ENCODE measurements at regions not wholly inside any gene's neighbourhood (a gene's known extent, or its start where the extent isn't known, plus 50 kb on each side); places are given as distances from the start of the nearest gene placed in this dataset.

DNA sequence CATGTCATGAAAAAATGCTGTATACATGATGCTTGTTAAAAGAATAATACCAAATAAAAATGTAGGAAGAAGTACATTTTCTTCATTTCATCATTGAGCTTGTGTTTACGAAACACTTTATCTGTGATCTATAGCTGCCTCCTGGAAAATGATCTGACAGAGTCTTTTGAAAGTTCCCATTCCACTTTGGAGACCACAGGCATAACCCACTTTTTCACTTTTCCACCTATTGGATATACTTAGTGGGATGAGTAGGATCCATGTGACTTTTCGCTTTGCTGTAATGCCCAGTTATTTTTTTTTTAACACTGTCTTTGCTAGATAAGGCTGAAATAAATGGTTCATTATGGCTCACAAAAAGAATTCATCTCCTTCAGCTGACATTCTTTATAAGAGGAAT lies 773.0 kb upstream of the AMELY start:
- intact Hi-C loops (cut with DNase I; ENCODE audit: low total_unique reads): no loop called here
- TF ChIP-seq POLR2A (IDR thresholded peaks at IDR 0.05): no peak
- TF ChIP-seq, protein P1, sequence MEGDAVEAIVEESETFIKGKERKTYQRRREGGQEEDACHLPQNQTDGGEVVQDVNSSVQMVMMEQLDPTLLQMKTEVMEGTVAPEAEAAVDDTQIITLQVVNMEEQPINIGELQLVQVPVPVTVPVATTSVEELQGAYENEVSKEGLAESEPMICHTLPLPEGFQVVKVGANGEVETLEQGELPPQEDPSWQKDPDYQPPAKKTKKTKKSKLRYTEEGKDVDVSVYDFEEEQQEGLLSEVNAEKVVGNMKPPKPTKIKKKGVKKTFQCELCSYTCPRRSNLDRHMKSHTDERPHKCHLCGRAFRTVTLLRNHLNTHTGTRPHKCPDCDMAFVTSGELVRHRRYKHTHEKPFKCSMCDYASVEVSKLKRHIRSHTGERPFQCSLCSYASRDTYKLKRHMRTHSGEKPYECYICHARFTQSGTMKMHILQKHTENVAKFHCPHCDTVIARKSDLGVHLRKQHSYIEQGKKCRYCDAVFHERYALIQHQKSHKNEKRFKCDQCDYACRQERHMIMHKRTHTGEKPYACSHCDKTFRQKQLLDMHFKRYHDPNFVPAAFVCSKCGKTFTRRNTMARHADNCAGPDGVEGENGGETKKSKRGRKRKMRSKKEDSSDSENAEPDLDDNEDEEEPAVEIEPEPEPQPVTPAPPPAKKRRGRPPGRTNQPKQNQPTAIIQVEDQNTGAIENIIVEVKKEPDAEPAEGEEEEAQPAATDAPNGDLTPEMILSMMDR (IDR thresholded peaks at IDR 0.05): no peak
- WGBS, 2 donors: 87% methylated on average over 2 of the region's 2 CpGs; no CpG with 5 or more reads in 1 of the 2 donors
- no peak for DNase-seq (ENCODE audit: low spot score in 2 of 2)
- H3K4me3 ChIP-seq (ENCODE audit: low read depth, poor library complexity, severe bottlenecking): no peak overlapping the region

- intact Hi-C loops (cut with DNase I; ENCODE audit: low total_unique reads): no loop called here
- TF ChIP-seq POLR2A (IDR thresholded peaks at IDR 0.05): no peak
- TF ChIP-seq, protein P1 (IDR thresholded peaks at IDR 0.05): no peak
- H3K4me3 ChIP-seq (ENCODE audit: low read depth, poor library complexity, severe bottlenecking): no peak overlapping the region
- no peak for DNase-seq (ENCODE audit: low spot score in 2 of 2)
Observed at GRCh38 chrY:7682386-7682785, 770.8 kb upstream of the AMELY start.

- no peak for DNase-seq (ENCODE audit: low spot score in 2 of 2)
- TF ChIP-seq, protein P1 (IDR thresholded peaks at IDR 0.05): no peak
- TF ChIP-seq POLR2A (IDR thresholded peaks at IDR 0.05): no peak
- no peak overlapping the region for H3K4me3 ChIP-seq (ENCODE audit: low read depth, poor library complexity, severe bottlenecking)
- 96% methylated on average over 4 of the region's 4 CpGs; no CpG with 5 or more reads in 1 of the 2 donors for WGBS, 2 donors
- intact Hi-C loops (cut with DNase I; ENCODE audit: low total_unique reads): no loop called here
Observed at GRCh38 chrY:7681426-7681825, 769.9 kb upstream of the AMELY start.

- WGBS, 2 donors: 96% methylated on average over 2 of the region's 2 CpGs; no CpG with 5 or more reads in 1 of the 2 donors
- intact Hi-C loops (cut with DNase I; ENCODE audit: low total_unique reads): no loop called here
- DNase-seq (ENCODE audit: low spot score in 2 of 2): no peak
- TF ChIP-seq, protein P1 (IDR thresholded peaks at IDR 0.05): no peak
- no peak for TF ChIP-seq POLR2A (IDR thresholded peaks at IDR 0.05)
- no peak overlapping the region for H3K4me3 ChIP-seq (ENCODE audit: low read depth, poor library complexity, severe bottlenecking)
Observed at GRCh38 chrY:7674465-7674864, 762.9 kb upstream of the AMELY start.

- DNase-seq (ENCODE audit: low spot score in 2 of 2): no peak
- intact Hi-C loops (cut with DNase I; ENCODE audit: low total_unique reads): no loop called here
- no peak for TF ChIP-seq POLR2A (IDR thresholded peaks at IDR 0.05)
- TF ChIP-seq, protein P1 (IDR thresholded peaks at IDR 0.05): no peak
- H3K4me3 ChIP-seq (ENCODE audit: low read depth, poor library complexity, severe bottlenecking): no peak overlapping the region
- WGBS, 2 donors: 92% methylated on average over 15 of the region's 15 CpGs; no CpG with 5 or more reads in 1 of the 2 donors
Observed at GRCh38 chrY:7672796-7673195, 761.2 kb upstream of the AMELY start.

DNA sequence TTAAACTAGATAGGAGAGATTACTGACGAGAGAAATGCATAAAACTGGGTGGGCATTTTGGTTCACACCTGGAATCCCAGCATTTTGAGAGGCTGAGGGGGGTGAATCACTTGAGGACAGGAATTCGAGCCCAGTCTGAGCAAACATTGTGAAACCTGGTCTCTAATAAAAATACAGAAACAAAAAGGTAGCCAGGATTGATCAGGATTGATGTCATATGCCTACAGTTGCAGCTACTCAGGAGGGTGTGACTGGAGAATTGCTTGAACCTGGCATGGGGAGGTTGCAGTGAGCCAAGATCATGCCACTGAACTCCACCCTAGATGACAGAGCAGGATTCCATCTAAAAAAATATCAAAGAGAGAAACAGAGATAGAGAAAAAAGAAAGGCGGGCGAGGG lies 751.7 kb upstream of the AMELY start:
- WGBS, 2 donors: 44% methylated on average over 4 of the region's 4 CpGs; no CpG with 5 or more reads in 1 of the 2 donors

More for the DNA sequence above, 751.7 kb upstream of the AMELY start:
- TF ChIP-seq, protein P1 (IDR thresholded peaks at IDR 0.05): no peak
- no peak for TF ChIP-seq POLR2A (IDR thresholded peaks at IDR 0.05)
- no peak for DNase-seq (ENCODE audit: low spot score in 2 of 2)
- no peak overlapping the region for H3K4me3 ChIP-seq (ENCODE audit: low read depth, poor library complexity, severe bottlenecking)
- intact Hi-C loops (cut with DNase I; ENCODE audit: low total_unique reads): no loop called here

All from lower leg skin (tissue), 4 donors.